ENCODE measurements at regions not wholly inside any gene's neighbourhood (a gene's known extent, or its start where the extent isn't known, plus 50 kb on each side); places are given as distances from the start of the nearest gene placed in this dataset.
A peak's percentile ranks its signal among the peaks of the same experiment; 100 is the strongest.
"Not testable (repeated sequence)": the region's sequence is repeated elsewhere in the genome, so short reads cannot be mapped to it uniquely, and the experiment has no call there.

DNA sequence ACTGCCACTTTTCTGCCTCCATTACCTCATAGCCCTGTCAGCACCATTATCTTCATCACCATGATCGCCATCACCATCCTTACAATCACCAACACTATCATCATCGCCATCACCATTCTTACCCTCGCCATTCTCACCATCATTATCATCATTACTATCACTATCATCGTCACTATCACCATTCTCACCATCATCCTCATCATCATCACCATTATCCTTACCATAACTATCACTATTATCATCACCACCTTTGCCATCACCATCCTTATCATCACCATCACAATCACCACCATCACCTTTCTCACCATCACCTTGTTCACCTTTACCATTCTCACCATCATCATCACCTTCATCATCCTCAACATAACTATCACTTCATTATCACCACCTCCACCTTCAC, 377.3 kb upstream of the ZNF337 start:
- H3K36me3 ChIP-seq (replicated peaks in 1 of 2); intact Hi-C loops (cut with DNase I); H3K4me3 ChIP-seq; H3K4me1 ChIP-seq (replicated peaks in 1 of 2); H3K27ac ChIP-seq; H3K9me3 ChIP-seq (replicated peaks in 1 of 3); H3K27me3 ChIP-seq; DNase-seq: not testable (repeated sequence)
- WGBS, 4 donors, result 82 to 90% (median 87%) methylated on average over 4 of the region's 4 CpGs

DNA sequence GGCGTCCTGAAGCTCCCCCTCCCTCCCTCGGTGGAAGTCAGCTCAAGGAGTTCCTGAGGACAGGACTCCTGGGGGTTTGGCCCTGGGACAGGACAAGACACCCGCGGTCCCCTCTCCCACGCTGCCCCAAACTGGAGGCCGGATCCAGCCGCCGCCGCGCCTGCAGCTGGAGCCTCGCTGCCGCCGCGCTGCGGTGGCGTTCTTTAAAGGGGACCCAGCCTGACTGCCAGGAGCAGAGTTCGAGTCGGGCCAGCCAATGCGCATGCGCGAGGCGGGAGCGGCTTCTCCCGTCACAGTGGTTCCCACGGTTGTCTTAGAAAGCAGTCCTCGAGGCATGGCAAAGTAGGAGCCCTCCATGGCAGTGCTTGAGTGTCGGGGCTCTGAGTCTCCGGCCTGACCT, 362.7 kb upstream of the ZNF337 start:
- H3K27me3 ChIP-seq; H3K27ac ChIP-seq; H3K4me3 ChIP-seq; intact Hi-C loops (cut with DNase I); H3K36me3 ChIP-seq (replicated peaks in 1 of 2); H3K9me3 ChIP-seq (replicated peaks in 1 of 3); H3K4me1 ChIP-seq (replicated peaks in 1 of 2); DNase-seq: not testable (repeated sequence)
- WGBS, 4 donors, result no CpG with 5 or more reads among the region's 28 CpGs

DNA sequence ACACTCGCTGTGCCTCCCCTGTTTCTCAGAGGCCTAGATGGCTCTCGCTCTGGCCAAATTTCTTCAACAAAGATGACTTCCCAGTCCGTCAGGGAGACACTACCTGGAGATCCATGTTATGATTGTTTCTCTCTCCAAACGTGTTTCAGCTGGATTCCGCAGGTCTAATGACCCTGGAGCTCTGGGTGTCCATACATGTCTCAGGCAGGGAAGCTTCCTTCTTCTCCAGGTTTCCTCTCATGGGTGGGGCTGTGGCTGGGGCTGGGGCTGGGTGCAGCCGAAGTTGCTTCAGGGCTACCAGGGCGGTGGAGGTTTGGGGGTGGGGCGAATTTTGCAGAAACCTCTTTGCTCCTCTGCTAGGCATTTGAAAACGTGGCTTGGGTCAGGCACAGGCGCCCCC, 361.8 kb upstream of the ZNF337 start:
- H3K36me3 ChIP-seq (replicated peaks in 1 of 2), result not testable (repeated sequence)

DNA sequence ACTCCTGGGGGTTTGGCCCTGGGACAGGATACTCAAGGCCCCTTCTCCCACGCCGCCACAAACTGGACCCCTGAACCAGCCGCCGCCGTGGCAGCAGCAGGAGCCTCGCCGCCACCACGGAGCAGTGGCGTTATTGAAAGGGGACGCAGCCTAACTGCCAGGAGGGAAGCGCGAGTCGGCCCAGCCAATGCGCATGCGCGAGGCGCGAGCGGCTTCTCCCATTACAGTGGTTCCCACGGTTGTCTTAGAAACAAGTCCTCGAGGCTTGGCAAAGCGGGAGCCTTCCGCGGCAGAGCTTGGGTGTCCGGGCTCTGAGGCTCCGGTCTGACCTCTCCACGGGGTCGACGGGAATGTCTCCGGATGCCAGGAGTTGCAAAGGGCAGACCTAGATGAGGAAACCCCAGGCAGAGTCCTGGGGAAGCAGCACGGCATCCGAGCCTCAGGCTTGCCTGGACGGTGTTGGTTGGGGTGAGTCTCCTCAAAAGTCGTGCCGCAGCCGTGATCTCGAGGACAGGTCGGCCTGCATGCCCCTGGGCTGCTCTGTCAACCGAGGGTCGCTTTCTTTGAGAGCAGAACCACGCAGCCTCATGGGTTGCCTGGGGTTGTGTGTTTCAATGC, 360.6 kb upstream of the ZNF337 start:
- no CpG with 5 or more reads among the region's 41 CpGs for WGBS, 4 donors
- H3K27ac ChIP-seq; H3K36me3 ChIP-seq (replicated peaks in 1 of 2); DNase-seq; intact Hi-C loops (cut with DNase I); H3K4me3 ChIP-seq; H3K4me1 ChIP-seq (replicated peaks in 1 of 2); H3K27me3 ChIP-seq; H3K9me3 ChIP-seq (replicated peaks in 1 of 3): not testable (repeated sequence)

More for the DNA sequence above, 361.8 kb upstream of the ZNF337 start:
- H3K27ac ChIP-seq; H3K9me3 ChIP-seq (replicated peaks in 1 of 3); DNase-seq; H3K4me1 ChIP-seq (replicated peaks in 1 of 2); intact Hi-C loops (cut with DNase I); H3K4me3 ChIP-seq; H3K27me3 ChIP-seq: not testable (repeated sequence)
- WGBS, 4 donors, result no CpG with 5 or more reads among the region's 10 CpGs

DNA sequence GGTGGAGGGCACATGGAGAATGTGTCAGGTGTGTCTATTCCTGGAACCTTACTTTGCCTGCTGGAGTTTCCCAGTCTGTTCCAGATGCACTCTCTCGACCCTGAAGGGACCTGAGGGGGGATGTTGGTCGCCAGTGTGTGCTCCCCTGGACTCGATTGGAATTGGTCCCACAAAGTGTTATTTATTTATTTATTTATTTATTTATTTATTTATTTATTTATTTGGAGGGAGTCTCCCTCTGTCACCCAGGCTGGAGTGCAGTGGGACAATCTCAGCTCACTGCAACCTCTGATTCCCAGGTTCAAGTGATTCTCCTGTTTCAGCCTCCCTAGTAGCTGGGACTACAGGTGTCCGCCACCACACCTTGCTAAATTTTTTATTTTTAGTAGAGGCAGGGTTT, 329.1 kb upstream of the ZNF337 start:
- intact Hi-C loops (cut with DNase I); H3K36me3 ChIP-seq (replicated peaks in 1 of 2); H3K4me1 ChIP-seq (replicated peaks in 1 of 2); DNase-seq; H3K4me3 ChIP-seq; H3K9me3 ChIP-seq (replicated peaks in 1 of 3); H3K27me3 ChIP-seq; H3K27ac ChIP-seq: not testable (repeated sequence)
- 80 to 86% methylated on average over 1 to 2 of the region's 4 CpGs; no CpG with 5 or more reads in 2 of the 4 donors for WGBS, 4 donors

DNA sequence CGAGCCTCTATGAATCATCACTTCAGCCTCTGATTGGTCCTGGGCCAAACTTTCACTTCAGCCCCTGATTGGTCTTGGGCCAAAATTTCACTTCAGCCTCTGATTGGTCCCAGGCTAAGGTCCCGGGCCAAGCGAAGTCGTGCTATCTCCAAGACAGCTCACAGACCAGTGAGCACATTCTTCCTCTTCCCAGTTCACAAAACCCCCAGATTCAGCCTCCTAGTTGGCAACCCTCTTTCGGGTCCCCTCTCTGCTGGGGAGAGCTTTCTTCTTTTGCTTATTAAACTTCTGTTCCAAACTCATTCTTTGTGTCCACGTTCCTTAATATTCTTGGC, 314.3 kb upstream of the ZNF337 start:
- H3K27ac ChIP-seq; intact Hi-C loops (cut with DNase I); H3K4me1 ChIP-seq (replicated peaks in 1 of 2); H3K36me3 ChIP-seq (replicated peaks in 1 of 2); H3K27me3 ChIP-seq; H3K4me3 ChIP-seq; DNase-seq; H3K9me3 ChIP-seq (replicated peaks in 1 of 3): not testable (repeated sequence)
- no CpG with 5 or more reads among the region's 6 CpGs for WGBS, 4 donors

DNA sequence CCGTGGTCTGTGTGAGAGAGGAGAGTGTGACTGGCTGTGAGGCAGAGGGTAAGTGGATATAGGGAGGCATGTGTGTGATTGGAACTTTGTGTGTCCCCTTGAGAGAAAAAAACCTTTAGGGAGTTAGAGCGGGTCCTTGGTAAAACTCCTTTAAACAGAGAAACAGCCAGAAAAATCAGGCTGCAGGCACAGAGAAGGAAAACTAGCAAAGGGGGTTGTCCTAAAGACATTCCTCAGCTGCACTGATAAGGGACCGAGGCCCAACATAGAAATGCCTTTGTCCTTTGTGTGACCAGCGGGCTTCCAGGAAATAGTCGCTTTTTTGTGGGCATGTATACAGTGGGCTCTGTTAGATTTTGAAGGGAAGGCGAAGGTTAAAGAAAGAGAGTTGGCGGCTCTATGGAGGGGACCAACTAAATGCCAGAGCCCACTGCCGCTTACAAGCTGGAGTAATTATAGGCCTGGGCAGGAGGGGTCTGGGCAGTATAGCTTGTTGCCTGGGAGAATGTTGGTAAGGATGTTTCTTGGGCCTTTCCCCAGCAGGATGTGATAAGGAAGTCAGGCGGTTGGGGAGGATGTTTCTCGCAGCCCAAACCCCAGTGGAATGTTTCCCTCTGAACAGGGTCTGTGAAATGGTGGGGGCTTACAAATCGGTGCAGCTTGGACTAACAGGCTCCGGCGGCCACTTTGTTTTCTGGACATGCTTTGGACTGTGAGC, 313.7 kb upstream of the ZNF337 start:
- 12 to 20% (median 15%) methylated on average over 6 to 11 of the region's 13 CpGs for WGBS, 4 donors
- intact Hi-C loops (cut with DNase I); H3K27me3 ChIP-seq; H3K9me3 ChIP-seq (replicated peaks in 1 of 3); H3K4me1 ChIP-seq (replicated peaks in 1 of 2); H3K36me3 ChIP-seq (replicated peaks in 1 of 2): not testable (repeated sequence)
- peak in 5 of 7 donors; percentile 20 to 35 (median 28) for DNase-seq
- peak overlapping the region; percentile 81 to 94 (median 85) for H3K27ac ChIP-seq
- peak in 1 of 2 donors; percentile 55 for TF ChIP-seq POLR2A (IDR thresholded peaks at IDR 0.05)
- peak overlapping the region; percentile 60 to 69 (median 64) for H3K4me3 ChIP-seq
